Stimulated activated CD4-positive, alpha-beta T cell treated with anti-CD3 and anti-CD28 coated beads, TNF-alpha, amount 100 ng/mL, for 48 hours (primary cell): ENCODE measurements at regions not wholly inside any gene's neighbourhood (a gene's known extent, or its start where the extent isn't known, plus 50 kb on each side); places are given as distances from the start of the nearest gene placed in this dataset.
"Not testable (repeated sequence)": the region's sequence is repeated elsewhere in the genome, so short reads cannot be mapped to it uniquely, and the experiment has no call there.

ENCODE experiments used
- DNase-seq, 3 donors: peaks; one replicate each; pipeline ENCODE4 v3.0.0-alpha.2; 2020; ENCODE audit warnings: low read depth in 3 of 3

DNA sequence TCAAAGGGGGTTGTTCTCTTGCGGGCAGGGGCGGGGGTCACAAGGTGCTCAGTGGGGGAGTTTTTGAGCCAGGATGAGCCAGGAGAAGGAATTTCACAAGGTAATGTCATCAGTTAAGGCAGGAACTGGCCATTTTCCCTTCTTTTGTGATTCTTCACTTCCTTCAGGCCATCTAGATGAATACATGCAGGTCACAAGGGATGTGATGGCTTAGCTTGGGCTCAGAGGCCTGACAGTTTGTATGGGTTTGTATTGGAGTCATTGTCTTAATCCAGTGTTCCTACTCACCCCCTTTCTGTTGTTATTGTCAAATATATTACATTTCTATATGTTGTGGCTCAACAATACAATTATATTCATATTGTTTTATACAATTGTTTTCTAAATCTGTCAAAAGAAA is 238.0 kb downstream of the SUCLG1 start:
- DNase-seq = not testable (repeated sequence)

DNA sequence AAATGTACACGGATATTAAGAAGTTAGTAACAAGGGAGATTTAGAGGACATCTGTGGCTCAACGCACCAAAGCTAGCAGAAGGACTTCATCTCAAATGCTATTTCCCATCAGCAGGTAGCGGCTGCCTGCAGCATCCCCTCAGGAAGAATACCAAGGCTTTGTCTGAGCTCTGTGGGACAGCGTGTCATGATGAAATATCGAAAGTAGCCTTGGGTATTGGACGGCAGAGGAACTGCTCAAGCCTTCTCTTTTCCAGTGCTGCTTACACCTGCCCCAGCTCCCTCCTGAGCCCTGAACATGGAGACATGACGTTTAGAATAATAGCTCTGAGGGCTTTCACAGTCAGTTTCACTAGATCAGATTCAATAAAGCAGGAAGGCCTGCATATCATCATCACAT is 241.6 kb downstream of the SUCLG1 start:
- no peak for DNase-seq

DNA sequence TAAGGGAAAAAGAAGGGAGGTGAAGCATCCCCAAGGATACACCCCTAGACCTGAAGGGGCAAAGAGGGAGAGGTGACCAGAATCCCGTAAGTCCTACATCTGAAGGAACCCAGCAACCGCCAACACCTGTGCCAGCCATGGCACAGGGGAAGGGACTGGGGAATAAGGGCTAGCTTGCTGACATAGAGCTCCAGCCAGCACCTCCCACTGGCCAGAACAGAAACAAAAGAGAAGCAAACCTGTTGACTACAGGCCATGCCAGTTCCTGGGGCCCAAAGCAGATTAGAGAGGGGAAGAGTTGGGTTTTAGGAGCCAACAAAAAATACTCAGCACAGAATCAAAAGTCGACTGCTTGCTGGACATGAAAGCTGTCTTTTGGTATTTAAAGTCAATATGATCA is 244.6 kb downstream of the SUCLG1 start:
- no peak for DNase-seq

DNA sequence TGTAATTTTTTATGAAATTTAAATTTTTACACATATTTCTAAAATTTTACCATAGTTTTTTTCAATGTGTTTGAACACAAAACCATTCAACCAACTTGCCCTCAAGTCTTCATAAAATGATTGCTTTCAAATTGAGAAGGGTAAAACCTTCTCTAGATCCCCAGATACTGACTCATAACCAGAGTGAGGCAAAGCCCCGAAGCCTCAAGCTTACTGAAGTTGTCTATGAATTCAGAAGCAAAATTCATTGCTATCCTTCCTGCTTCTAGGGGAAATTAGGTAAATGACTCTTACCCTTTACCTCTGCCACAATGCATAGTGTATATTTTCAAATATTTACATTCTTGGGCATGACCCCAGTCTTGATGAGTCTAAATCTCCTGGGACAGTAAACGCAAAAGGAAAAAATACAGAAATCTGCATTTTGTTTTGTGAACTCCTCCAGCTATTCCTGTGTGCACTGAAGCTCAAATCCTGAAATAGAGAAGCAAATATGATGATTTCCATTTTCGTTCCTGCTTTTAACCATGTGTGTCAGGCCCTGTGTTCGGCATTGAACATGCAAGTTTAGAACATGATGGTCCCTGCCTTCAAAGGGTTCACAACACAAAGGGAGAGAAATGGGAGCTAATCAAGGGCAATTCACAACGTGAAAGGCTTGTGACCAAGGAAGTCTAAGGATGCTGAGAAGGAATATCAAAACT is 246.3 kb downstream of the SUCLG1 start:
- no peak for DNase-seq

DNA sequence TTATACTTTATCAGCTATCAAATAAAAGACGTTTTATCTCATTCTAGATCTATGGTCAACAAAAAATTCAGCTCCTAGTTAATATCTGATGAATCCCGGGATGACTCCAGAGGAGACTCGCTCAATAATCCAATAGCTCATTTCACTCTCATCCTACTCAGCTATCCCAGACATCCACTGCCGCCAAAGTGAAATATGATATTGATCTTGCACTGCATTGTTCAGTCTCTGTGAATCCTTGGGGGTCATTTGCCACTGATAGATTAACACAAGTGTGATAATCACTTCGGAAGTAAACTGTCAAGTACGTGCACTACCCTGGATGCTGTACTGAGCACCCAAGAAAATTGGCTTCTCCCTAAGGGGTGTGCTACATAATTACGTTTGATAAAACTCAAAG is 249.1 kb downstream of the SUCLG1 start:
- no peak for DNase-seq

DNA sequence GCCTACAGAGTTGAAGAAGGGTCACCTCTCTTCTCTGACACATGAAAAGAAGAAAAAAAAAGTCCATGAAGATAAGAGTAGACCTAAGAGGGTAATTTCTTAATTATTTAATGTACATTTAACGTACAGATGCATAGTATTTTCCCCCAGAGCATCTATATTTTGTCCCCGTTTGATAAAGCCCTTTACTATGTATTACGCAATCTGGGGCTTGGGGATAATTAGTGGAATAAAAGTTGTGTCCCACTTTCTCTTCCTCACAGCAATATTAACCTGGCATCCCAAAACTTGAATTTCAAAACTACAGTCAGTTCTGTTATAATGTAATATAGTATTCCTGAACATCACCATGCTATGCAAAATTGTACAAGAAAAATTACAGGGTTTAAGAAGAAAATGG is 254.1 kb downstream of the SUCLG1 start:
- DNase-seq = no peak

DNA sequence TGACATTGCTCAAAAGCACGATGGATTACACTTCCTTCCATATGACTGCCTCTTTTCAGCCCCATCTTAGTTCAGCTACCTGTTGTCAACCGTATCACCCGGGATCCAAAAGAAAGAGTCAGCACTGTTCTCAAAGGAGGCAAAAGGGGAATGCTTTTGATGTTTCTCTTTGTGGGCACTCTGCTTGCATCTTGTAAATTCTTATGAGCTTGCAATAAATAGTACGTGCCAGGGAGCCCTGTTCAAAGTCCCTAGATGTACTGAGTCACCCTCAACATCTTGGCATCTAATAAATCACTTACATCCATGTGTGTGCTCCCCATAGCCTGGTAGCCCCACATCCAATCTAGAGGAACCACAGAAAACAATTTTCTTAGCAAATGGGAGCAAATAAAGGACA is 256.9 kb downstream of the SUCLG1 start:
- no peak for DNase-seq

DNA sequence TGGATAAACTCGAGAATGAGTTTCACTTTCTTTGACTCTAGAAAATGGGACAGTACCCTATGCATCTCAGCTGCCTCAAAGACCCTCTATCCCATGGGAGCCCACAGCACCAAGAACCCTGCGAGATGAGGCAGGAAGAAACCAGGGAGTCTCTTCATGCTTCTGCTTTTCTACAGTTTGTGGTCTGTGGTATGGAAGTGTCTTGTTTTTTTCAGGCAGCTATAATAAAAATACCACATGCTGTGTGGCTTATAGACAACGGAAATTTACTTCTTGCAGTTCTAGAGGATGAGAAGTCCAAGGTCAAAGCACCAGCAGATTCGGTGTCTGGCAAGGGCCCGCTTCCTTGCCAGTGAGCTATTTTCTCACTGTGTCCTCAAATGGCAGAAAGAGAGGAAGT is 257.9 kb downstream of the SUCLG1 start:
- DNase-seq = no peak

DNA sequence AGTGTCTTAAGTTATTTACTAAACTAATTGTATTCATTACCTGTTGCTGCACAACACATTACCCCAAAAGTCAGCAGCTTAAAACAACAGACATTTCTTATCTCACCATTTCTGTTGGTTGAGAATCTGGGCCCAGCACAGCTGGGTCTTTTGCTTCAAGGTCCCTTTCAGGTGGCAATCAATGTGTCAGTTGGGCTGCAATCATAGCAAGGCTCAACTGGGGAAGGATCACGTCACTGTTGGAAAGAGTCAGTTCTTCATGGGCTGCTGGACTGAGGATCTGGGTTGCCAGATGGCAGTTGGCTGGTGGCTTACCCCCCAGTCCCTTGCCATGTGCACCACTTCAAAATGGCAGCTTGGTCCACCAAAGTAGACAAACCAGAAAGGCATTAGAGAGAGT is 261.2 kb downstream of the SUCLG1 start:
- DNase-seq = no peak

DNA sequence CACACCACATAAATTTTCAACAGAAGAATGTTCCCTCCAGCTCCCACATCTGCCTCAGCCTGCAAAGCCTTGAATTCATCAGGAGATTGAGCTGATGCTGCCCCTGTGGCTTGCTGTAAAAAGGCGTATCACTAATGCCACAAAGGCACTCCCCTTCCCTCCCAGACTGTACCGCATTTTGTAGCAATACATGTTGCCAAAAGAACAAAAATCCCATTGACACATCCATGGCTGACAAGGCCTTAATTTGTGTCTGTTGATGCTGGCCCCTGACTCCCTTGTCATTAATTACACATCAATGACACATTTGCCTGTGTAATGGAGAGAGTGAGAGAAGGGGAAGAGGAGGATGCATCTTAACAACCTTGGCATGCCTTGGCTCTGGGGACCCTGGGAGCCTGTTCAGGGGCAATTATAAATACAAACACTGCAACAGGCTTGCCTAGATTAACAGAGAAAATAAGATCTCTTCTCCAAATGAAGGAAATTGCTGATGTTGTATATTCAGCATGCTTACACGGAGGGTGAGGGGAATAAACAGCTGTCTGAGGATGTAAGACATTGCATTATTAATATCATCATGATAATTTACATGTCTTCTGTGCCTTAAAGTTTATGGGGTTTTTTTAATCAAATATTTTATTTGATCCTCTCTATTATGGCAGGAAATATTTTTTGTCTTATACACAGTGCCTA is 264.0 kb downstream of the SUCLG1 start:
- DNase-seq = no peak

DNA sequence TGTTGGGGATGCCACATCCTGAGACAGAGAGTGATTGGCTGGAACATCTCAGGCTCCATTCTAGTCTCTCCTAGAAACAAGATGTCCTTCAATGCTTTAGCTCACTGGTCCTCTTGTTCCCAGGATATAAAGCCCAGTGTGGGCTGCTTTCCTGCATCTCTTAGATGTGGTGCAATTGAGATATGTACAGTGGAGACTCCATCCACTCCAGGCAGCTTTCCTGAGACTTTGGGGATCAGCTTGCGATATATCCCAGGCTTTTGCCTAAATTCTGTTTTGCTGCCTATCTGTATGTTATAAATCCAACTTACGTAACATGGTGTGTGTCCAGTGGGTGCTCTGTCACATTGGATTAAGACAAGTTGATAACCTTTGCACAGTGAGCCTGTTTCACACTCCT is 264.9 kb downstream of the SUCLG1 start:
- DNase-seq = no peak

DNA sequence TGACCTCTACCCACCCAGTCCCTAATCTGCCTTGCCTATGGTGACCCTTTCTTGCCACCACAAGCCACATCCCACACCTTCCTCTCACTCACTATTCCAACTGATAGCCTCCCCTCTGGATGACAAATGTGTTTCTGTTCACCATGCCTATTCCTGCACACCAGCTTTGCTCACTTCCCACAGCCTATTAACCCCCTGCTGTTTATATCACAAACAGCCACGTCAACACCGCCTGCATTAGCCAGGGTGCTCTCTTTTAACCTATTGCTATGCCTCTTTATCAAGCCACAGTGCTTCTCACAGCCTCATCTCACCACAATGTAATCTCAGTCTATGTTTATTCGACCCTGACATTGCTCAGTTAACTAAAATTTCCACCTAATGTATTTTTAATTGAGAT is 271.8 kb downstream of the SUCLG1 start:
- DNase-seq = no peak

DNA sequence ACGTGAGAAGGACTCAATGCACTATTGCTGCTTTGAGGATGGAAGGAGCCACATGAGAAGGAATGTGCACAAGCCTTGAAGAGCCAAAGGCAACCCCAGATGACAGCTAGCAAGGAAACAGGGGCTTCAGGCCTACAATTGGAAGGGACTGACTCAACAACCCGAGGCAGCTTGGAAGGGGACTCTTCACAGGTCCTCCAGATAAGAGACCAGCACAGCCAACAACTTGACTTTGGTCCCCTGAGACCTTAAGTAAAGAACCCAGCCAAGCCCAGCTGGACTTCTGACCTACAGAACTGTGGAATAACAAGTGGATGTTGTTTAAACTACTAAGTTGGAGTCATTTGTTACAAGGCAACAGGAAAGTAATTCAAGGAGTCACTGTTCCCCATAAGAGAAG is 277.2 kb downstream of the SUCLG1 start:
- no peak for DNase-seq

DNA sequence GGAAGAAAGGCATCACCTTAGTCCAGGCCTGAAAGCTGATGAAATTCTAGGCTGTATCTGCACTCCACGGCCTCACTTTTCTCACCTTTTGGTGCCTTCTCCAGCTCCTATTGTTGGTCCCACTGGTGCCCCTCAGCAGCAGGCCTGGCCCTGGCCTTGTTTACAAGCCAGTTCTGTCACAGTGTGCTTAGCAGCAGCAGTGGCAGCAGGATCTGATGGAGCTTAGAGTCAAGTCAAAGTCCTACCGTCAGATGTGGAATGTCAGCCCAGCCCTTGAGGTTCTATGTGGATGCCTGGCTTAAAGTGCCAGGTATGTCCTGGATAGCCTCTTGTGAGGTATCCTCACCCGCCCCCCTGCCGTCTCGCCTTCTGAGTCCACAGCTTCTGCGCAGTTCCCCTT is 281.3 kb downstream of the SUCLG1 start:
- no peak for DNase-seq

DNA sequence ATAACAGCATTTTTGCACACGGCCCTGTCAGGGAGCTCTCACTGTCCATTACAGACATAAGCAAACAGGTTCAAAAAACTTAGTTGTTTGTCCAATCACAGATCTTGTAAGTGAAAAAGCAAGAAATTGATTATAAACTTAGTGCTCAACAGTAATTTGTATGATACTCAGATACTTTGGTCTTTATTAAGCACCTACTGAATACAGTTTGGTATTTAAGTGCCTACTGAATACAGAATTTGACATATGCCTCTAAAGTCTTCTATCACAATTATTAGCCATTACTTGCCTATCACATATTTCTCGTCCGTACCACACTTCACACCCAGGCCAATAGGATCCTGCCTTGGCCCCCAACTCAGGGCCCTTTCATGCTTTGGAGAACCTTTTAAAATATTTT is 283.1 kb downstream of the SUCLG1 start:
- DNase-seq = no peak

DNA sequence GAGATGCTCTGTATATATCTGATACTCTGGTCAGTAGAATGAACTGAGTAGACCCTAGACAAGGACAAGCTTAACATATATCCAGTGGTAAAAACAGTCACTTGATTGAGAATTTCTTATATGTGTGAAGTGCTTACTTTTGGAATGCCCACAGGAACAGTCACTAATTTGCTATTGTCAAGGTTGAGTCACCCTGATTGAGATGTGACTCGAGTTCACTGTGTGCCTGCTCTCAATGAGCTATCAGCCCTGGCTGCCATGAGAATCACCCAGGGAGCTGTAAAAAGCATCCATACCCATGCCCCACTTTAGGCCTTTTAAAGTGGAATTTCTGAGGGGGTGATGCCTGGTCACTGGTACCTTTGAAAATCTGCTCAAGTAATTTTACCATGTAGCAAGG is 283.7 kb downstream of the SUCLG1 start:
- no peak for DNase-seq

DNA sequence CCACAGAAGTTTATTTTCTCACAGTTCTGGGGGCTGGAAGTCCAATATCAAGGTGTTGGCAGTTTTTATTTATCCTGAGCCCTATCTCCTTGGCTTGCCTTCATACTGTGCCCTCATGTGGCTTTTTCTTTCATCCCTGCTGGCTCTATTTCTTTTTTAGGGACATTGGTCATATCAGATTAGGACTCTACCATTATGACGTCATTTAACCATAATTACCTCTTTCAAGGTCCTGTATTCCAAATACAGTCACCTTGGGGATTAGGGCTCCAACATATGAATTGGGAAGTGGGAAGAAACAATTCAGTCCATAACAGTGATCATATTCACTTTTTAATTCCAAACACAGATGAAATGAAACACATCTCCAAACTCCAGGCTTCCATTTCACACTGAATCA is 286.0 kb downstream of the SUCLG1 start:
- no peak for DNase-seq

DNA sequence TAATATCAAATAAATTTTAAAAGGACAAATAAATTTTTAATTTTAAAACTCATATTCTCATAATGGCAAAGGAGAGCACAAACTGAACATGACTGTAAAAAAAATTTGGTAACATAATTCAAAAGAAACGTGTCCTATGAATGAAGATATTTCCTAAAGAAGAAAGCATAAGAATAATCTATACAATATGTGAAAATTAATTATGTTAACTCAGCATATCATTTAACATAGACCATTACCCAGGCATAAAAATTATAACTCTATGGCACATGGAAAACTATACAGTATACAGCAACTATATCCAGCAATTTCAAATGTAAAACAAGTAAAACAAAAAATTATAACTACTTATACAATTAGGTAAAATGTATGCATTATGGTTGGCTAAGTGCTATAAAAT is 288.1 kb downstream of the SUCLG1 start:
- no peak for DNase-seq

DNA sequence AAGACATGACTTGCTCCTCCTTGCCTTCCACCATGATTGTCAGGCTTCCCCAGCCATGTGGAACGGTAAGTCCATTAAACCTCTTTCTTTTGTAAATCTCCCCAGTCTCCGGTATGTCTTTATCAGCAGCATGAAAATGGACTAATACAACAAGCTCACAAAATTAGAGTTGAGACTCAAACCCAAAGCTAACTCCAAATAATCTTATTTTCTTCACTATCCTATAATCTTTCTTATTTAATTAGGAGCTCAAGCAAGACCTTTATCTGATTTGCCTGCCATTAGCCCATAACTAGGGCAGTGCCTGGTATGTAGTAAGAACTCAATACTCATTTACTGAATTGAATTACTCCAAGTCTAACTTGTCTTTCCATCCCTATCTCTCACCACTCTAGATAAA is 289.2 kb downstream of the SUCLG1 start:
- DNase-seq = no peak

DNA sequence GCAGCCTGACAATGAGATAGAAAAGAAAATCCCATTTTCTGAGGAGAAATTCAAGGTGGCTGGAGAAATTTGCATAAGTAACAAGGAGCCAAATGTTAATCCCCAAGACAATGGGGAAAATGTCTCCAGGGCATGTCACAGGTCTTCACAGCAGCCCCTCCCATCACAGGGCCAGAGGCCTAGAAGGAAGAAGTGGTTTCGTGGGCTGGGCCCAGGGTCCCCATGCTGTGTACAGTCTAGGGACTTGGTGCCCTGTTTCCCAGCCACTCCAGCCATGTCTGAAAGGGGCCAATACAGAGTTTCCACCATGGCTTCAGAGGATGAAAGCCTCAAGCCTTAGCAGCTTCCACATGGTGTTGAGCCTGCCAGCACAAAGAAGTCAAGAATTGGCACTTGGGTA is 290.5 kb downstream of the SUCLG1 start:
- DNase-seq = not testable (repeated sequence)

DNA sequence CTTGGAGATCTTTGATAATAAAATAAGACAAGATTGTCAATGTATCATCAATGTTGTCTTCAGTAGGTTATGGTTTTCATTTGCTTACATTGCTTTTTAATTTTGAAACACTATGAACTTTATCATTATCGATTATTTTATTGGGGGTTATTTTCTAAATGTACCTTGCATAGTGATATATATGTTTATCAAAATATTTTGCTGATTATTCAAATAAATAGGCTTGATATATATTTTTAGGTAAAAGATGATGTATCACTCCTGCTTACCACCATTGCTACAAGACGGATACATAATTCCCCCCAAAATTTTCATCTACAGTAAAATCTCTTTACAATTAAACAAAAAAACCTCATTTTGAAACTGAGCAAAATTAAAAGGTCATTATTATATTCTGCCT is 293.8 kb downstream of the SUCLG1 start:
- DNase-seq = no peak

DNA sequence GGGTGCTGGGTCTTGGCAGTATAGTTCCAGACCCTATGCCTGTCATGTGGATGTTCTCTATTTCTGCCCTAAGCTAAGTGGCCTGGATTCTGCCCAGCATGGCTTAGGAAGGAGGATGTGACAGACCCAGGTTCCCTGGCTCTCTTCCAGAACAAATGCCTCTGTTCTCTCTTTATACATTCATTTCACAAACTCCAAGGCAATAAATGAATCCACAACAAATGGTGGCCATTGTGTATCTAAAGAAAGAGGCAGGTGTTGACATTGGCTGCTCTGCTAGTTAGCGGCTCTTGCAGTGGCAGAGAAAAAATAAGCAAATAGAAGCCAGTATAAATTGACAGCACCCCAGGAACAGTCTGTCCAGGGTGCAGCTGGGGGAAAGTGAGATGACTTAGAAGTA is 298.6 kb downstream of the SUCLG1 start:
- no peak for DNase-seq

DNA sequence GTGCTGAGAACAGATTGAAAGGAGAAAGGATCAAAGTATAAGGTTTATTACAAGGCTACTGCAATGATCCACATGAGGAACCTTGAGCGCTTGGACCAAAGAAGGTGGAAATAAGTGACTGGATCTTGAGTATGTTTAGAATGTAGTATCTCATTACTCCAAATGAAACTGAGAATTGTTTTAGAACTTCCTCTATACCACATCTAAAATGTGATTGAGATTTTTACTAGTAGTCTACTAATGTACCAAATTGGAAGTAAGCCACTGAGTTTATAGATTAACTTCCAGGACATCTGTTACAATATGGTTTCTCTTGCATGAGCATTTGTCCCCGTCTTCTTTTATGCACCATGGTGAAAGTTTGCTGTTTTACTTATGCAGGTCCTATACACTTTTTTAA is 300.5 kb downstream of the SUCLG1 start:
- no peak for DNase-seq

DNA sequence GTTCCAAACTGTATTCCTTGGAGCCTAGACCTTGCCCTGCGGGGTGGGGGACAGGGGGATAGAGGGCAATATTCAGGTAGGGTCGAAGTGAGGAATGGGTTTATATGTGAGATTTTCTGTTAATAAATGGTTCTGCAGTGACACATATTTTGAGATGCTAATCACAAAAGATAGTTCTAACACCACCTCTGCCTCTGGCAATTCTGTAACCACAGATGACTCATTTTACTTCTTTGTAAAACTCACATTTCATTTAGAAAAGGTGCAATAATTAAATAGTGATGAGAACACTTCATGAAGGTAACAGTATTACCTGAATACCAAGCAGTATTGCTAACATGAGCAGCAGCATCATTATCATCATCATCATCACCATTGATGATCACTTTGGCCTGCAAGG is 306.6 kb downstream of the SUCLG1 start:
- DNase-seq = no peak
